H1 (cell line): ENCODE measurements at regions not wholly inside any gene's neighbourhood (a gene's known extent, or its start where the extent isn't known, plus 50 kb on each side); places are given as distances from the start of the nearest gene placed in this dataset.

ENCODE experiments used
- POLR2A ChIP-seq, 2 experiments: IDR thresholded peaks; 1 replicate in 1 of 2; 2 replicates in 1 of 2; pipeline ENCODE4 v1.6.1; 2011; ENCODE audit warnings: low read depth in 2 of 2, low read length in 2 of 2, mild to moderate bottlenecking in 2 of 2; ENCODE audit errors: control extremely low read depth in 1 of 2
- POLR2AphosphoS5 ChIP-seq: IDR thresholded peaks from 2 replicates; pipeline ENCODE4 v1.6.1; 2011; ENCODE audit warnings: low read depth, low read length
- TF ChIP-seq, protein P1 (sequence below), 3 experiments: IDR thresholded peaks; 1 replicate in 2 of 3; 2 replicates in 1 of 3; pipeline versions ENCODE4 v1.5.1 to v1.6.1; 2011; ENCODE audit warnings: low read length in 3 of 3, mild to moderate bottlenecking in 3 of 3, inconsistent platforms in 2 of 3, low read depth in 1 of 3, moderate library complexity in 1 of 3; ENCODE audit not compliant: insufficient read depth in 1 of 3; ENCODE audit errors: control extremely low read depth in 1 of 3
- TF ChIP-seq, protein P2 (sequence below): IDR thresholded peaks from 2 replicates; pipeline ENCODE4 v1.6.1; 2011; ENCODE audit warnings: low read length, improper control_type of control experiment

DNA sequence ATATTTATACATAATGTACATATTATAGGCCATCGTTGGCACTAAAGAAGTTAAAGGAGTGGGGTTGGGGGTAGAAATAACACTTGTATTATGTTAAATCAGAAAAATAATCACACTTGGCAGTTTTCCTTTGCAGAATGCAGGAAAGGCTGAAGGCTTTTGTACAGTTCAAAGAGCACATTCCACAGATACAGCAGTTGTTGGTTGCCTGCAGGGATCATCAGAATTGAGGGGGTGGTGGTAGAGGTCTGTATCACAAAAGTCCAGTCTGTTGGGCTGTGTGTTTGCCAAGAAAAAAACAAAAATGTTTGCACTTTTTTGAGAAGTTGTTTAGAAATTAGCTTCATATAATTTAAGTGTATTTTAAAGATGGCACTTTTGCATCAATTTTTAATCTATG lies 231.8 kb upstream of the FOXP2 start (continued):
- TF ChIP-seq, protein P1, sequence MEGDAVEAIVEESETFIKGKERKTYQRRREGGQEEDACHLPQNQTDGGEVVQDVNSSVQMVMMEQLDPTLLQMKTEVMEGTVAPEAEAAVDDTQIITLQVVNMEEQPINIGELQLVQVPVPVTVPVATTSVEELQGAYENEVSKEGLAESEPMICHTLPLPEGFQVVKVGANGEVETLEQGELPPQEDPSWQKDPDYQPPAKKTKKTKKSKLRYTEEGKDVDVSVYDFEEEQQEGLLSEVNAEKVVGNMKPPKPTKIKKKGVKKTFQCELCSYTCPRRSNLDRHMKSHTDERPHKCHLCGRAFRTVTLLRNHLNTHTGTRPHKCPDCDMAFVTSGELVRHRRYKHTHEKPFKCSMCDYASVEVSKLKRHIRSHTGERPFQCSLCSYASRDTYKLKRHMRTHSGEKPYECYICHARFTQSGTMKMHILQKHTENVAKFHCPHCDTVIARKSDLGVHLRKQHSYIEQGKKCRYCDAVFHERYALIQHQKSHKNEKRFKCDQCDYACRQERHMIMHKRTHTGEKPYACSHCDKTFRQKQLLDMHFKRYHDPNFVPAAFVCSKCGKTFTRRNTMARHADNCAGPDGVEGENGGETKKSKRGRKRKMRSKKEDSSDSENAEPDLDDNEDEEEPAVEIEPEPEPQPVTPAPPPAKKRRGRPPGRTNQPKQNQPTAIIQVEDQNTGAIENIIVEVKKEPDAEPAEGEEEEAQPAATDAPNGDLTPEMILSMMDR (IDR thresholded peaks at IDR 0.05; ENCODE audit: control extremely low read depth in 1 of 3, insufficient read depth in 1 of 3, low read depth in 1 of 3, low read length in 3 of 3) = no peak
- TF ChIP-seq POLR2A (IDR thresholded peaks at IDR 0.05; ENCODE audit: control extremely low read depth in 1 of 2, low read depth in 2 of 2, low read length in 2 of 2) = no peak
- TF ChIP-seq, protein P2, sequence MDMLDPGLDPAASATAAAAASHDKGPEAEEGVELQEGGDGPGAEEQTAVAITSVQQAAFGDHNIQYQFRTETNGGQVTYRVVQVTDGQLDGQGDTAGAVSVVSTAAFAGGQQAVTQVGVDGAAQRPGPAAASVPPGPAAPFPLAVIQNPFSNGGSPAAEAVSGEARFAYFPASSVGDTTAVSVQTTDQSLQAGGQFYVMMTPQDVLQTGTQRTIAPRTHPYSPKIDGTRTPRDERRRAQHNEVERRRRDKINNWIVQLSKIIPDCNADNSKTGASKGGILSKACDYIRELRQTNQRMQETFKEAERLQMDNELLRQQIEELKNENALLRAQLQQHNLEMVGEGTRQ = no peak
- TF ChIP-seq POLR2AphosphoS5 = no peak
